H1 (cell line): ENCODE measurements at regions not wholly inside any gene's neighbourhood (a gene's known extent, or its start where the extent isn't known, plus 50 kb on each side); places are given as distances from the start of the nearest gene placed in this dataset.

Experiments
- CTCF ChIA-PET: fragments of 300-600 bp; sonication (Branson Sonifier 250); formaldehyde crosslinking; loops from one replicate; lab custom pipeline; 2021; ENCODE audit not compliant: partially characterized antibody; lab: Charles Lee
- POLR2A ChIA-PET: fragments of 300-600 bp; sonication (Branson Sonifier 250); formaldehyde crosslinking; loops from one replicate; lab custom pipeline; 2021; ENCODE audit warnings: inconsistent platforms; ENCODE audit not compliant: partially characterized antibody; lab: Charles Lee
- DNase-seq, 2 experiments: peaks; one replicate each; pipeline versions ENCODE4 v3.0.0 to v3.0.0-alpha.2; 2010 to 2022; ENCODE audit warnings: low spot score in 2 of 2, low read depth in 1 of 2, mixed read lengths in 1 of 2
- FAIRE-seq: peaks from 2 replicates; lab custom pipeline; 2011; peaks lifted over from hg19 to GRCh38; lab: Jason Lieb, UNC
- H2AFZ ChIP-seq: 2 replicates; pipeline ENCODE4 v1.8.1; 2012; ENCODE audit warnings: low read length, inconsistent platforms
- H2AK5ac ChIP-seq: 2 replicates; pipeline ENCODE4 v1.6.1; 2013; ENCODE audit warnings: low read depth, low read length
- H2BK120ac ChIP-seq: replicated peaks from 2 replicates; pipeline ENCODE3; 2013; ENCODE audit warnings: low read depth, low read length, inconsistent platforms
- H2BK12ac ChIP-seq: 2 replicates; pipeline ENCODE4 v1.6.1; 2013; ENCODE audit warnings: low read depth, low read length
- H2BK15ac ChIP-seq: 2 replicates; pipeline ENCODE4 v1.6.1; 2013; ENCODE audit warnings: low read length
- H2BK20ac ChIP-seq: 2 replicates; pipeline ENCODE4 v1.6.1; 2013; ENCODE audit warnings: low read length
- H2BK5ac ChIP-seq: 2 replicates; pipeline ENCODE4 v1.6.1; 2013; ENCODE audit warnings: low read depth, low read length
- H3K14ac ChIP-seq: 2 replicates; pipeline ENCODE4 v1.6.1; 2013; ENCODE audit warnings: inconsistent platforms; ENCODE audit not compliant: insufficient read length
- H3K18ac ChIP-seq: 2 replicates; pipeline ENCODE4 v1.6.1; 2013; ENCODE audit warnings: low read length; ENCODE audit errors: extremely low read depth
- H3K23ac ChIP-seq: 2 replicates; pipeline ENCODE4 v1.6.1; 2013; ENCODE audit warnings: inconsistent platforms; ENCODE audit not compliant: insufficient read length
- H3K23me2 ChIP-seq: 2 replicates; pipeline ENCODE4 v1.6.1; 2013; ENCODE audit warnings: low read depth, low read length
- H3K27ac ChIP-seq: 2 replicates; pipeline ENCODE4 v1.6.1; 2011; ENCODE audit warnings: low read depth, low read length, inconsistent platforms
- H3K27me3 ChIP-seq, 4 experiments: replicated peaks in 1 of 4; 1 replicate in 1 of 4; 2 replicates in 3 of 4; pipeline versions ENCODE4 v1.6.1 to v1.8.1; 2011 to 2013; ENCODE audit warnings: low read length in 3 of 4, mild to moderate bottlenecking in 3 of 4, inconsistent platforms in 2 of 4, mixed read lengths in 2 of 4, moderate library complexity in 1 of 4; ENCODE audit not compliant: control insufficient read depth in 3 of 4, insufficient read depth in 3 of 4; ENCODE audit errors: extremely low read depth in 1 of 4
- H3K36me3 ChIP-seq, 4 experiments: 2 replicates each; pipeline versions ENCODE4 v1.6.1 to v1.8.1; 2011 to 2013; ENCODE audit warnings: mild to moderate bottlenecking in 4 of 4, low read length in 3 of 4, moderate library complexity in 2 of 4, control low read depth in 1 of 4, inconsistent platforms in 1 of 4; ENCODE audit not compliant: insufficient read depth in 4 of 4, control insufficient read depth in 2 of 4
- H3K4ac ChIP-seq: replicated peaks from 2 replicates; pipeline ENCODE3; 2013; ENCODE audit warnings: low read length, low read depth, mixed read lengths, inconsistent platforms; ENCODE audit not compliant: insufficient read length
- H3K4me1 ChIP-seq, 4 experiments: replicated peaks in 1 of 4; 1 replicate in 1 of 4; 2 replicates in 3 of 4; pipeline versions ENCODE4 v1.6.1 to v1.8.1; 2011 to 2013; ENCODE audit warnings: low read length in 3 of 4, inconsistent platforms in 2 of 4, mixed read lengths in 1 of 4; ENCODE audit not compliant: insufficient read depth in 4 of 4, control insufficient read depth in 3 of 4
- H3K4me2 ChIP-seq, 2 experiments: 2 replicates each; pipeline versions ENCODE4 v1.6.1 to v1.8.1; 2011 to 2013; ENCODE audit warnings: low read depth in 2 of 2, low read length in 2 of 2, control low read depth in 1 of 2, inconsistent platforms in 1 of 2, mild to moderate bottlenecking in 1 of 2; ENCODE audit not compliant: insufficient read depth in 1 of 2
- H3K4me3 ChIP-seq, 4 experiments: fragments of 200-600, 300-600 bp in 1 of 4; sonication (generic), shearing (Covaris generic), sonication (Bioruptor Twin) in 1 of 4; 2 replicates each; pipeline versions ENCODE4 v1.5.1 to v1.8.1; 2011 to 2016; ENCODE audit warnings: low read length in 4 of 4, low read depth in 3 of 4, control low read depth in 2 of 4, inconsistent platforms in 2 of 4, mild to moderate bottlenecking in 2 of 4, mixed read lengths in 1 of 4, moderate library complexity in 1 of 4; ENCODE audit not compliant: insufficient read depth in 2 of 4; ENCODE audit errors: extremely low read depth in 1 of 4
- H3K56ac ChIP-seq: replicated peaks from 2 replicates; pipeline ENCODE3; 2013; ENCODE audit warnings: low read depth, mild to moderate bottlenecking, mixed read lengths, low read length, inconsistent platforms; ENCODE audit not compliant: insufficient read length
- H3K79me1 ChIP-seq: 2 replicates; pipeline ENCODE4 v1.6.1; 2013; ENCODE audit warnings: low read depth, low read length, control low read depth
- H3K79me2 ChIP-seq, 2 experiments: 2 replicates each; pipeline versions ENCODE4 v1.6.1 to v1.8.1; 2012 to 2013; ENCODE audit warnings: low read length in 2 of 2, mild to moderate bottlenecking in 2 of 2, inconsistent platforms in 1 of 2; ENCODE audit not compliant: insufficient read depth in 2 of 2, control insufficient read depth in 1 of 2
- H3K9ac ChIP-seq, 4 experiments: replicated peaks in 1 of 4; 1 replicate in 1 of 4; 2 replicates in 3 of 4; pipeline versions ENCODE4 v1.6.1 to v1.8.1; 2011 to 2013; ENCODE audit warnings: low read depth in 3 of 4, low read length in 3 of 4, control low read depth in 2 of 4, mild to moderate bottlenecking in 2 of 4, moderate library complexity in 2 of 4, inconsistent platforms in 1 of 4; ENCODE audit errors: extremely low read depth in 1 of 4
- H3K9me3 ChIP-seq, 2 experiments: 2 replicates each; pipeline versions ENCODE4 v1.6.1 to v1.8.1; 2012 to 2013; ENCODE audit warnings: mild to moderate bottlenecking in 2 of 2, moderate library complexity in 2 of 2, control low read depth in 1 of 2, inconsistent platforms in 1 of 2, low read depth in 1 of 2, low read length in 1 of 2, mixed read lengths in 1 of 2; ENCODE audit not compliant: insufficient read depth in 2 of 2
- H4K20me1 ChIP-seq, 2 experiments: replicated peaks in 1 of 2; 2 replicates each; pipeline versions ENCODE3 to v1.8.1; 2011 to 2013; ENCODE audit warnings: inconsistent platforms in 2 of 2, low read length in 2 of 2, mild to moderate bottlenecking in 1 of 2; ENCODE audit not compliant: insufficient read depth in 2 of 2, control insufficient read depth in 1 of 2
- H4K5ac ChIP-seq: 2 replicates; pipeline ENCODE4 v1.6.1; 2013; ENCODE audit warnings: low read length, low read depth, mixed read lengths, inconsistent platforms; ENCODE audit not compliant: insufficient read length
- H4K8ac ChIP-seq: 2 replicates; pipeline ENCODE4 v1.8.0; 2013; ENCODE audit warnings: mild to moderate bottlenecking, moderate library complexity, low read length, inconsistent platforms; ENCODE audit not compliant: insufficient read depth; ENCODE audit errors: extremely low read depth
- H4K91ac ChIP-seq: replicated peaks from 2 replicates; pipeline ENCODE3; 2013; ENCODE audit warnings: low read length, mixed read lengths, inconsistent platforms; ENCODE audit not compliant: insufficient read length
- ATF2 ChIP-seq: IDR thresholded peaks from 2 replicates; pipeline ENCODE4 v1.6.1; 2012; ENCODE audit warnings: low read length, inconsistent platforms
- BCL11A ChIP-seq, 2 experiments: IDR thresholded peaks; one replicate each; pipeline ENCODE4 v1.6.1; 2011; ENCODE audit warnings: low read depth in 2 of 2, low read length in 2 of 2, mild to moderate bottlenecking in 2 of 2
- CBX5 ChIP-seq: fragments of 300-800, 300-1000 bp; sonication (generic); IDR thresholded peaks from 2 replicates; pipeline ENCODE4 v1.7.1; 2016; ENCODE audit warnings: antibody characterized with exemption, low read length, low read depth
- CHD1 ChIP-seq: IDR thresholded peaks from 2 replicates; pipeline ENCODE4 v1.6.1; 2012; ENCODE audit warnings: low read depth, low read length, improper control_type of control experiment
- E2F6 ChIP-seq: IDR thresholded peaks from 2 replicates; pipeline ENCODE4 v1.6.1; 2012; ENCODE audit warnings: inconsistent platforms
- FOSL1 ChIP-seq: IDR thresholded peaks from 2 replicates; pipeline ENCODE4 v1.6.1; 2011; ENCODE audit warnings: mild to moderate bottlenecking, low read depth, low read length, moderate library complexity; ENCODE audit not compliant: insufficient read depth
- JUND ChIP-seq: IDR thresholded peaks from 2 replicates; pipeline ENCODE4 v1.6.1; 2011; ENCODE audit warnings: mild to moderate bottlenecking, improper control_type of control experiment, low read length
- POU5F1 ChIP-seq: IDR thresholded peaks from 2 replicates; pipeline ENCODE4 v1.6.1; 2011; ENCODE audit warnings: low read depth, mild to moderate bottlenecking, low read length, moderate library complexity
- RXRA ChIP-seq: IDR thresholded peaks from 2 replicates; pipeline ENCODE4 v1.6.1; 2011; ENCODE audit warnings: low read depth, mild to moderate bottlenecking, low read length, moderate library complexity; ENCODE audit not compliant: insufficient read depth
- SAP30 ChIP-seq: fragments of 300-600 bp; sonication (generic); IDR thresholded peaks from 2 replicates; pipeline ENCODE4 v1.7.1; 2012; ENCODE audit warnings: low read length, moderate library complexity, mild to moderate bottlenecking, inconsistent platforms; ENCODE audit not compliant: insufficient read depth, insufficient replicate concordance
- SP2 ChIP-seq: IDR thresholded peaks from 2 replicates; pipeline ENCODE4 v1.6.1; 2012; ENCODE audit warnings: mild to moderate bottlenecking, low read length, inconsistent platforms
- YY1 ChIP-seq: IDR thresholded peaks from 2 replicates; pipeline ENCODE4 v1.6.1; 2011; ENCODE audit warnings: low read depth, mild to moderate bottlenecking, low read length
- ZNF274 ChIP-seq: IDR thresholded peaks from 2 replicates; pipeline ENCODE4 v1.7.0; 2012; ENCODE audit warnings: low read length, borderline replicate concordance; ENCODE audit errors: extremely low read depth
- WGBS, 2 experiments: shearing (Covaris generic) in 1 of 2; methylation state at CpG; one replicate each; pipeline versions ENCODE4 v1.1.6 to v1.1.7; 2013 to 2015; ENCODE audit warnings: low lambda C conversion rate in 2 of 2, mixed read lengths in 2 of 2, inconsistent platforms in 1 of 2, low coverage in 1 of 2, missing lambda C conversion rate in 1 of 2; ENCODE audit not compliant: insufficient replicate concordance in 2 of 2, insufficient coverage in 1 of 2, insufficient read length in 1 of 2; ENCODE audit errors: extremely low coverage in 1 of 2, missing lambda C conversion rate in 1 of 2; 5-methylcytosine and 5-hydroxymethylcytosine counted together

GRCh38 chr3:137325170-137325569 is 367.4 kb downstream of the IL20RB start:
- no peak overlapping the region for H3K27ac ChIP-seq
- ChIA-PET POLR2A (no interaction called here), CTCF (interaction anchor here (1.6 kb wide), 1 partner anchor 31 kb away, joined by 3 read pairs; no protein-coding TSS in a partner anchor)
- H3K36me3 ChIP-seq, result no peaks in the 10 kb centered on the region
- H2BK20ac ChIP-seq, result no peak overlapping the region
- H3K23ac ChIP-seq, result no peak overlapping the region
- no peak overlapping the region for H3K56ac ChIP-seq
- 94% methylated on average over 3 of the region's 3 CpGs; no CpG with 5 or more reads in 1 of the 2 experiments for WGBS, 2 experiments
- H3K27me3 ChIP-seq, result no peaks in the 10 kb centered on the region
- H4K91ac ChIP-seq, result no peak overlapping the region
- H2AFZ ChIP-seq, result no peak overlapping the region
- H3K14ac ChIP-seq, result no peak overlapping the region
- H3K23me2 ChIP-seq, result no peaks in the 10 kb centered on the region
- no peak overlapping the region for H2BK12ac ChIP-seq
- no peak overlapping the region for H4K8ac ChIP-seq
- no peaks in the 10 kb centered on the region for H3K79me1 ChIP-seq
- H3K4me2 ChIP-seq, result no peak overlapping the region
- no peak for FAIRE-seq
- H2BK120ac ChIP-seq, result no peak overlapping the region
- no peak overlapping the region for H3K4me3 ChIP-seq
- H3K4ac ChIP-seq, result no peak overlapping the region
- H2BK5ac ChIP-seq, result no peak overlapping the region
- DNase-seq, result no peak
- no peaks in the 10 kb centered on the region for H3K9me3 ChIP-seq
- no peaks in the 10 kb centered on the region for H3K4me1 ChIP-seq
- H4K20me1 ChIP-seq, result no peaks in the 10 kb centered on the region
- no peaks in the 10 kb centered on the region for H3K79me2 ChIP-seq
- no peak overlapping the region for H3K18ac ChIP-seq
- no peak overlapping the region for H2BK15ac ChIP-seq
- no peak overlapping the region for H2AK5ac ChIP-seq
- no peak overlapping the region for H4K5ac ChIP-seq
- no peak overlapping the region for H3K9ac ChIP-seq
- no peak for TF ChIP-seq SAP30
- TF ChIP-seq FOSL1, result no peak
- no peak for TF ChIP-seq JUND
- TF ChIP-seq CHD1, result no peak
- TF ChIP-seq YY1, result no peak
- TF ChIP-seq E2F6, result no peak
- no peak for TF ChIP-seq ZNF274
- TF ChIP-seq CBX5, result no peak
- TF ChIP-seq BCL11A (IDR thresholded peaks at IDR 0.05; ENCODE audit: low read depth in 2 of 2, low read length in 2 of 2), result no peak
- no peak for TF ChIP-seq ATF2
- TF ChIP-seq RXRA, result no peak
- no peak for TF ChIP-seq POU5F1
- no peak for TF ChIP-seq SP2
